H1 (cell line): ENCODE measurements at regions not wholly inside any gene's neighbourhood (a gene's known extent, or its start where the extent isn't known, plus 50 kb on each side); places are given as distances from the start of the nearest gene placed in this dataset.

ENCODE experiments used
- EGR1 ChIP-seq: IDR thresholded peaks from 2 replicates; pipeline ENCODE4 v1.6.1; 2011; ENCODE audit warnings: low read depth, low read length, borderline replicate concordance
- EP300 ChIP-seq, 2 experiments: IDR thresholded peaks; 1 replicate in 1 of 2; 2 replicates in 1 of 2; pipeline ENCODE4 v1.6.1; 2011 to 2012; ENCODE audit warnings: low read depth in 2 of 2, low read length in 2 of 2, mild to moderate bottlenecking in 2 of 2, borderline replicate concordance in 1 of 2, inconsistent platforms in 1 of 2, moderate library complexity in 1 of 2
- GABPA ChIP-seq: IDR thresholded peaks from 2 replicates; pipeline ENCODE4 v1.6.1; 2011; ENCODE audit warnings: mild to moderate bottlenecking, low read length, moderate library complexity, borderline replicate concordance; ENCODE audit not compliant: insufficient read depth
- POLR2A ChIP-seq, 2 experiments: IDR thresholded peaks; 1 replicate in 1 of 2; 2 replicates in 1 of 2; pipeline ENCODE4 v1.6.1; 2011; ENCODE audit warnings: low read depth in 2 of 2, low read length in 2 of 2, mild to moderate bottlenecking in 2 of 2; ENCODE audit errors: control extremely low read depth in 1 of 2
- POLR2AphosphoS5 ChIP-seq: IDR thresholded peaks from 2 replicates; pipeline ENCODE4 v1.6.1; 2011; ENCODE audit warnings: low read depth, low read length
- TF ChIP-seq, protein P1 (sequence below), 3 experiments: IDR thresholded peaks; 1 replicate in 2 of 3; 2 replicates in 1 of 3; pipeline versions ENCODE4 v1.5.1 to v1.6.1; 2011; ENCODE audit warnings: low read length in 3 of 3, mild to moderate bottlenecking in 3 of 3, inconsistent platforms in 2 of 3, low read depth in 1 of 3, moderate library complexity in 1 of 3; ENCODE audit not compliant: insufficient read depth in 1 of 3; ENCODE audit errors: control extremely low read depth in 1 of 3

DNA sequence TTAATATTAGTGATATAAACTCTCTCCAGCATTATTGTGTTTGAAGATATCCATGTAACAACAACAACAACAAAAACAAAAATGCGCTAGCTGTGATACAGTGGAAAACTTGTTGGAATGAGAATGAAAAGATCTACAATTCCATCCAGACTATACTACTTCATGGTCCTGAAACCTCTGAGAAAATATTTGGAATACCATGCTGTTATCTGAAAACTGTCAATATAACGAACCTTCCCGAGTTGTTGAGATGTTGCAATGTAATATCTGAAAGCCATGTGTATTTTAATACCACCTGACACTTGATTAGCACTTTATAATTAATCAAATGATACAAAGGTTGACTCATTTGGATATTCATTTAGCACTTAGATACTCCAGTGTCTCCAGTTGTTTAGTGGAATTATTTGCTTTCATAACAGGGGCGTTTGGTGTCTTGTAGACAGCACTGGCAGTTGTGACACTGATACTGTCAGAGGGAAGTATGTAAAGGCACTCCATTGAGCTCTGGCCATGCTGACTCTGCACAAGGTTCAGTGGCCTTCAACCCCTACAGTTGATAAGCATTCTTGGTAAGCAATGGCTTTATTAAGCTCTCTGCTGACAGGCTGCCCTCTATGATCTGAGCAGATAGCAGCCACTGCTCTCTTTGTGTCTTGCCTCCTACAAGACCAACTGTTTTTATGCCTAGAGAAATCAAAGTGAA, 447.1 kb upstream of the SEL1L start:
- no peak for TF ChIP-seq POLR2AphosphoS5
- TF ChIP-seq, protein P1, sequence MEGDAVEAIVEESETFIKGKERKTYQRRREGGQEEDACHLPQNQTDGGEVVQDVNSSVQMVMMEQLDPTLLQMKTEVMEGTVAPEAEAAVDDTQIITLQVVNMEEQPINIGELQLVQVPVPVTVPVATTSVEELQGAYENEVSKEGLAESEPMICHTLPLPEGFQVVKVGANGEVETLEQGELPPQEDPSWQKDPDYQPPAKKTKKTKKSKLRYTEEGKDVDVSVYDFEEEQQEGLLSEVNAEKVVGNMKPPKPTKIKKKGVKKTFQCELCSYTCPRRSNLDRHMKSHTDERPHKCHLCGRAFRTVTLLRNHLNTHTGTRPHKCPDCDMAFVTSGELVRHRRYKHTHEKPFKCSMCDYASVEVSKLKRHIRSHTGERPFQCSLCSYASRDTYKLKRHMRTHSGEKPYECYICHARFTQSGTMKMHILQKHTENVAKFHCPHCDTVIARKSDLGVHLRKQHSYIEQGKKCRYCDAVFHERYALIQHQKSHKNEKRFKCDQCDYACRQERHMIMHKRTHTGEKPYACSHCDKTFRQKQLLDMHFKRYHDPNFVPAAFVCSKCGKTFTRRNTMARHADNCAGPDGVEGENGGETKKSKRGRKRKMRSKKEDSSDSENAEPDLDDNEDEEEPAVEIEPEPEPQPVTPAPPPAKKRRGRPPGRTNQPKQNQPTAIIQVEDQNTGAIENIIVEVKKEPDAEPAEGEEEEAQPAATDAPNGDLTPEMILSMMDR (IDR thresholded peaks at IDR 0.05; ENCODE audit: control extremely low read depth in 1 of 3, insufficient read depth in 1 of 3, low read depth in 1 of 3, low read length in 3 of 3), result no peak
- no peak for TF ChIP-seq EP300 (IDR thresholded peaks at IDR 0.05; ENCODE audit: borderline replicate concordance in 1 of 2, low read depth in 2 of 2, low read length in 2 of 2)
- TF ChIP-seq GABPA, result no peak
- no peak for TF ChIP-seq EGR1
- no peak for TF ChIP-seq POLR2A (IDR thresholded peaks at IDR 0.05; ENCODE audit: control extremely low read depth in 1 of 2, low read depth in 2 of 2, low read length in 2 of 2)
